Stimulated activated CD8-positive, alpha-beta memory T cell treated with anti-CD3 and anti-CD28 coated beads, Interleukin-4, amount 100 ng/mL, for 4 hours (primary cell): ENCODE measurements at regions not wholly inside any gene's neighbourhood (a gene's known extent, or its start where the extent isn't known, plus 50 kb on each side); places are given as distances from the start of the nearest gene placed in this dataset.

Source experiments
- DNase-seq, 2 donors: peaks; one replicate each; pipeline ENCODE4 v3.0.0-alpha.2; 2020; ENCODE audit warnings: low read depth in 2 of 2, low spot score in 1 of 2

DNA sequence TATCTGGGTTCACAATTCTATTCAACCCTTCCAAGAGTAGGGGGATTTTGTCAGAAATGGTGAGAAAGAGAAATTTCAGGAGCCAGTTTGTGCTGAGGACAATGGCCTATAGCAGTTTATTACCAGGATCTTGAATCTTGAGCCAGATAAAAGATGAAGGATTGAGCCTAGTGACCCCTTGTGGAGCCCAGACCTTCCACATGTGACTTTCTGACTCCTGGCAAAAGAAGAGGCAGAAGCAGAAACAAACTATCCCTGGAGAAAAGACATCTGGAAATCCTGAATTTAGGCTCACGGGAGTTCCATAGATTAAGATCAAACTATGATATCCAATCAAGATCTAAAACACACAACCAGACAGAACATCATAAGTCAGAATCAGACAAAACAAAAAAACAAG, 60.9 kb upstream of the CHRM2 start:
- DNase-seq, result no peak

DNA sequence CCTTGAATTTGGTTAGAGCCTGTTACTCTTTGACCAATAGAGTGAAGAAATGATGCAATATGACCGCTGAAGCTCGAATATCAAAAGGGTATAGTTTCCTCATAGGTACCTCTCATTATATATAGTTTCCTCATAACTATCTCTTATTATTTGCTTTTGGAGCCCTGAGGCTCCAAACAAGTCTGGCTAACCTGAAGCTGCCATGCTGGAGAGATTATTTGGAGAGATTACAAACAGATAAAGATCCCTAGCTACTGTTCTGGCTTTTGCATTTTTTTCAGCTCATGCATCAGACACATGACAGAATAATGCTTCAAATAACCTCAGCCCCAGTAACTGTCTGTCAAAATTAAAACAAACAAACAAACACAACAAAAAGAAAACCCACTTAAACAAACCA, 65.4 kb upstream of the CHRM2 start:
- DNase-seq, result no peak

DNA sequence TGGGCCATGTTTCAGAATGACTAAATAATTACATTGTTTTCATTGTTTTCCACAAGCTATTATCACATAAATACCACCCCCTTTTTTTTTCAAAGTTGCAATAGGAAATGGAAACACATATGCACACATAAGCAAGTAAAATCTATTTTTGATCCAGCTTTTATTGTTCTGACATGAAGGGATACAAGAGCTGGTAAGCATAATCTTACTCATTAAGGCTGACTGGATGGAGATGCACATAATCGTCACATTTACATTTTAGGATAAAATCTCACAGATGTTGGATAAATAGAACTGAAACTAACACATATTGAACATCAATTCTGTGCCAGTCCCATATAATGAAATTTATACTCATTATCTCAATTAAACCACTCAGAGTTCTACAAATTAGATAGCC, 84.5 kb upstream of the CHRM2 start:
- no peak for DNase-seq

DNA sequence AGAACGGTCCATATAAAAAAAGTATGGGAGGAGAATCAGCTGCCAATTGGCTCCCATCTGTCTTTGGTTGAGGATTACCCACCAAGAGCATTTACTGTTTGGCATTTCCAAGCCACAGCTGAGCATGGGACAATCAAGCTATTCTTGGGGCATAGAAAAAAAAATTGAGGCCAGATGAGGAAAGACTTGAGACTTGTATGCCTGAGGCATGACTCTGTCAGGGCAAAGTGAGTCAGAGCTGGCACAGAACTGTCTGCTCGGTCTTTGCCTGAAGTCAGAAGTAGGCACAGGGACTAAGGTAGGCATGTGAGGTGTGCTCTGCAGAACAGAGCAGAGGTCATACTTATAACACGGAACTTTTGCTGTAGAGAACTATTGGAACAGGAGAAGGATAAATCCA, 126.5 kb upstream of the CHRM2 start:
- no peak for DNase-seq

DNA sequence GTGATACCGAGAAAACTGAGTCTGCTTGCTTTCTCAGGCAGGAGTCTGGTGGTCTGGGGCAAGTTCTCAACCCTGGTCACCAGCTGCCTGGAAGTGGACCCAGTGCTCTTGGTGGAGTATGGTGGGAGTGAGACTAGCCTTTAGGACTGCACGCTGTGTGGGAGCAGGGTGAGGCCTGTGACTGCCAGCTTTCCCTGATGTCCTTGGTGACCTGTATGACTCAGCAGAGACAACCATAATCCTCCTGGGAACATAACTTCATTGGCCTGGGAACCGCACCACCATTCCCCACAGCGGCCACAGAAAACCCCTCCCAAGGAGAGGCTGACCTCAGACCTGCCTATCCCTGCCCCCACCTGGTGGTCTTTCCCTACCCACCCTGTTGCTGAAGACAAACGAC, 139.5 kb upstream of the CHRM2 start:
- no peak for DNase-seq

DNA sequence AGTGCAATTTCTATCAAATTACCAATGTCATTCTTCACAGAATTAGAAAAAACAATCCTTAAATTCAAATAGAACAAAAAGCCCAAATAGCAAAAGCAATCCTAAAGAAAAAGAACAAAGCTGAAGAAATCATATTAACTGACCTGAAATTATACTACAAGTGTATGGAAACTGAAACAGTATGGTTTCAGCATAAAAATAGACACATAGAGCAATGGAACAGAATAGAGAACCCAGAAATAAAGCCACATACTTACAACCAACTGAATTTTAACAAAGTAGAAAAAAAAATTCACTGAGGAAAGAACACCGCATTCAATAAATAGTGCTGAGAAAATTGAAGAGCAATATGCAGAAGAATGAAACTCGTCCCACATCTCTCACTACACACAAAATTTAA, 142.0 kb upstream of the CHRM2 start:
- no peak for DNase-seq

DNA sequence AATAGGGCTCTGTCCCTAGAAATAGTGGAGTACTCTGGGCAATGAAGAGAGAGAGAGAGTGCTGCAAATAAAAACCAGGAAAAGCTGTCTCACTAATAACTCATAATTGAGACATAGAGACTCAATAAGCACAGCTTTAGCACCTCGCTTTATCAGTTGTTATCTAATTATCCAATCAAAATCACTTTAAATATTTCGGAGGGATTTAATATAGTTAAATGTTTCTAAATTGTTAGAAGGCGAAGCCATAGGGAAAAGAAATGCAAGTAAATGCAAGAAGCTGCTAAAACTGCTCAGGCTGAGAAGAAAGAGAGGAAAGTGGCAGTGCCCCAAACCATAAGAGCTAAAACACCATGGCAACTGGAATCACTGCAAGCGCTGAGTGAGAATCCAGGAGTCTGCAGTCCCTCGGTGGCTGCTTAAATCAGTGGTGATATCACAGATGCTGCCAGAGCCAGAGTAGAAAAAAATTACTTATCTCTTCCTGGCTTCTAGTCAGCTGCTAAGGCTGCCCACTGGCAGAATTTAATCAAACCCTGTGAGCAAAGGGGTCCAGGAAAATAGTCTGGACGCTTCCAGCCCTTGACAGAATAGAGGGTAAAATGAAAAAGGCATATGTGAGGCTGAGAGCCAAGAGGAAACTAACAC, 150.4 kb upstream of the CHRM2 start:
- no peak for DNase-seq

DNA sequence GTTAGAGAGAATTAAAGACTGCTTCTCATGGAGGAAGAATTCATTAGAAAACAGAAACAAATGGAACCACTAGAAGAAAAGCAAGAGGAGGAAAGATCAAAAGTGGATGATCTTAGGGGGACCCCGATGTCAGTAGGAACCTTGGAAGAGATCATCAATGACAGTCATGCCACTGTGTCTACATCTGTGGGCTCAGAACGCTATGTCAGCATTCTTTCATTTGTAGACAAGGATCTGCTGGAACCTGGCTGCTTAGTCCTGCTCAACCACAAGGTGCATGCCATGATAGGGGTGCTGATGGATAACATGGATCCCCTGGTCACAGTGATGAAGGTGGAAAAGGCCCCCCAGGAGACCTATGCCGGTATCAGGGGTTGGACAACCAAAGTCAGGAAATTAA, 154.4 kb upstream of the CHRM2 start:
- DNase-seq, result no peak

DNA sequence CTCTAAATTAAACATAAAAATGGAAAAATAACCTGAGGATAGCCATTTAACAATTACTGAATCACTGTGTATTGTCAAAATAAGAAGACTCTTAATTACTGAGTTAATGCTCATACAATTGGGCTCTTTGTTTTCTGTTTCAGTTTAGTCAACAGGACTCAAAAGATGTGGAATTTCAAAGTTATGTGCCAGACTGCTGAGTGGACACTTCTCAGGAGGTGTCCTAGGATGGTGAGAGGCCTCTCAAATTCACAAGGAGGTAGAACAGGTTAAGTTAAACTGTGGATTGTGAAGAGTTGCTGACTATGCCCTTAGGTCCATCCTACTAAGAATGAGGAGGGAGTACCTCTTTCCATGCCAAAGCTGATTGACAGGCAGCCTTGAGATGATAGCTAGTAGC, 157.7 kb upstream of the CHRM2 start:
- DNase-seq, result no peak

DNA sequence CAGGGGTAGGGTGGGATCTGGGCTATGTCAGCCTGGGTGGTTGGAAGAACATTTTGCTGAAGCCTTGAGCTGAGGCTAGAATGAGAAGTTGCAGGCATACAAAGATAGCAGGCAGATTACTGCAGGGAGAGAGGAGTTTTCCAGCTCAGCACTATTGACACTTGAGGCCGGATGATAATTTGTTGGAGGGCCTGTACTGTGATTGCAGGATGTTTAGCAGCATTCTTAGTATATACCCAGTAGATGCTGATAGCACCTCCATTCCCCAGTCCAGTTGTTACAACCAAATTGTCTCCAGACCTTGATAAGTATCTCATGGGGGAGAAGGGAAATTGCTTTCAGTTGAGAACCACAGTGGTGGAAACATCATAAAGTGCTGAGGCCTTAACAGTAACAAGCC, 158.6 kb upstream of the CHRM2 start:
- DNase-seq, result no peak

DNA sequence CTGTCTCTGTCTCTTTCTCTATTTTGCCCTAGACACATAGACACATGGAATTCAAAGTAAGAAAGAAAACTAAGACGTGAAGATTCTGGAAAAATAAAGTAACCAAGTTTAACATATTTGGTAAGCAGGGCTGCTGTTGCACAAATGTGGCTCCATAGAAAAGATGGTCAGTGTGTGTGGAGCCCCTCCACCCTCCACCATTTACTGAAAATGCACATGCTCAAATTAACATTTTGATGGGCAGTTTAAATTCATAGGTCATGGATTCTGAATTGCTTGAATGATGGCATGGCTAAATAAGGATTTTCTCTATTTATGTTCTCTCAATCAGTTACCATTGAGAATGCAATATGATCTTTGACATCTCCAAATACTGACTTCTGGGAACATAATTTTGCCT, 165.5 kb upstream of the CHRM2 start:
- DNase-seq, result no peak

DNA sequence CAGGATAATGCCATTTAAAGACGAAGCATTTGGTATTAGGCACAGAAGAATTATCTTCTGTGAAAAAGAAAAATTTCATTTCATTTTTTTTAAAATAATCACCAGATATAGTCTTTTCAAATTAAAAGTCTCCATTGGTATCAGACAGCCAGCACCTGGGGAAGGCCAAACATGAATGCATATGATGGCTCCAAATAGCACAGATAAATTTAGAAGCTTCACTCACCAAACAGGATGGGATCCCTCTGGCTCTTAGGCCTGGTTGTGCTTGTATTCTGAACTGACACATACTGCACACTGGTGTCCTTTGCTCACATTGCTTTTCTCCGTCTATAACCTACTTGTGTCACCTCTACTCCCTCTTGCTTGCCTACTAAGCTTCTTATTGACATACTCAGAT, 169.5 kb upstream of the CHRM2 start:
- no peak for DNase-seq

DNA sequence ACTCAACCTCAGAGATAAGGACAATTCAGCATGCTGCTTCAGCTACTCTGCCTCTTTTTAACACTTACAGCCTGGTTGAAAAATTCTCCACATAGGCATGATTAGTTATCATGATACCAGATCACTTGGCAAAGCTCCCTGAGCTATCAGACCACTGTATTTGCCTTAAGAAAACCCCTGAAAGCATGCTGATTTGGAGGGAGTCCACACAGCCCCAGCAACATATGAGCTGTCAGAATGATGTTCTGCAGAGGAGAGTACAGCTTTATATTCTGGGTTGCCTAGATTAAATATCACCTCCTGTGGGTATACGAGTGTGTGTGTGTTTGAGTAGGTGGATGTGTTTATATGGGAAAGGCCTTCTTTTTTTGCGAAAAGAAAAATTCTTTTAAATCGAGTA, 170.2 kb upstream of the CHRM2 start:
- DNase-seq, result no peak

DNA sequence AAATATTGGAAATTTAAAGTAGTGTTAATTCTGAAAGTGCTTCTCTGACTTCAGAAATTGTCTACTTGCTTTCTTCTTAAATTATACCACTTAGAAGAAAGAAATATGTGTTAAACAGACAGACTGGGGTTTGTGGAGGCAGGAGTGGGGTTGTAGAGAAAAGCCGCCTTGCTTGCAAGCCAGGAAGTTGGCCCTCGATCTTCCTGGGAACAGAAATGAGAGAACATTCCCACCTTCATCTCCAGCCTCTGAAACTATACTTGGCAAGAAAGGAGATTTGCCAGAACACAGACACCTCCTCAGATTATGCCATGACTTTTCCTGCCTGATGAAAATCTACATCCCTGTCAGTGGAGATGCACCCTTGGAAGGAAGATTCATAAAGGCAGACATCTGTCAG, 171.2 kb upstream of the CHRM2 start:
- DNase-seq, result no peak

DNA sequence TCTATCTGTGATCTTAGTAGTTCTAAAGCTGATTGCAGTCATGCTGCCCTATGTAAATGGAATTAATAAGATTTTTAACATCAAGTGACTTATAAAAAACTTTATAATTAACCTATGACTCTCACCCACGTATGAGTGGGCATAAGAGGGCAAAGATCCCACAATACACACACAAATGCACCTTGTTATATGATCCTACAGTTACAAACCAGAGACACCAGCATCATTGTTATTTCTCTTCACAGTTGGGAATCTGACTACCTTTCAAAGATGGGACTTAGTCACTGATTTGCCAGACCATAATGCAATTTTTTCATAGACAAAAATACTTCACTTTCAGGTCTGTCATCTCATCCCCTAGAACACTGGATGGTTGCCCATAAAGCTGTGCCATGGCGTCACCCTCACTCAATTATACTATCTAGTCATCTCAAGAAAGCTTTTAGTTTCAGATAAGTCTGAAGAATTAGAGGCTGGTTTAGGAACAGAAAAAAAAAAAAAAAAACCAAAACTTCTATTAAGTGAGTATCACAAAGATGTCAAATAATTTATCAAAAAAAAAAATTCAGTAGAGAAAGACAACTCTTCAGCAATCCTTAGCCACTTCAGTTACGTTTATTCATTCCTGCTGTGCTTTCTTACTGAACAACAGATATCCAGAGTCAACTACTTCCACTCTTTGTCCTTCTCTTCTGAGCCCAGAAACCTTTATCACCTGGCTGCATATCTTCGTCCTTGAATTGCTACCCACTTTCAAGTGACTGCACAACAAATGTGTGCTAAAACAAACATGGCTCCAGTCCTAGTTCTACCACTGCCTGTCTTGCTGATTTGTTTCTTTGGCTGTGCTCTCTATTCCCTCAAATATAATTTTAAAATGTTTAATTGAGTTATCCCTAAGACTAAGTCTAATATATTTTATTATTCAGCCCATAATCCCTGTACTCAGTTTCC, 175.0 kb upstream of the CHRM2 start:
- no peak for DNase-seq

DNA sequence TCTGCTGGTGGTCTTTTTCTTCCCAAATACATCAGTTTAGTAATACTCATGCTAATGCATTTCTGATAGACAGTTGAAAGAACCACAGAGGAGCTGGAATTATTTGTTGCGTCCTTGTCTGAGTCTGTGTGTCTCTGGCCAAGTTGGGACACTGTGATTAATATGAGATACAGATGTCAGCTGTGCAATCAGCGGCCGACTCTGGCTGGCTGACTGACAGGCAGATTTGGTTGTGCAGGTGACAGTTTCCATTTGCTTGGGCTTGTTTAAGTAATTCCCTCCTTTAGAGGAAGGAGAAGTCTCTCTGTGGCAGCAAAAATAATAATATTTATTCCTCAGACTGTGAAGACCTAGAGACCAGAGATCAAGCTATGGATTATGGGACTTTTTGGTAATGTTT, 176.2 kb upstream of the CHRM2 start:
- no peak for DNase-seq

DNA sequence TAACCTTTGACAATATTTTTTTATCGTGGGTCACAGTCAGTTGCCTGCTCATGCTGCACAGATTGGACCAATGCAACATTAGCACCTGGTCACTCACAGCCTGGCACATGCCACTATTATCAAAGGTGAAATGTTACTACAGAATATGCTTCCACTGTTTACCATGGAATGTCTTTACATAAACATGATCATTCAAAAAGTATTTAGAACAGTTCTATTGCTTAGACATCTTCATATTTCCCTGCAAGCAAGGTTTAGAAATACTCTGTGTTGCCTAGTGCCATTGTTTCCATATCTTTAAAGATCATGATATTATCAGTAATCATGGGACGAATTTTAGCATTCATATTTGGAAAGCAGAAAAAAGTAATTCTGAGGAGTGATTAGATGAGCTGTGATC, 179.9 kb upstream of the CHRM2 start:
- DNase-seq, result no peak

DNA sequence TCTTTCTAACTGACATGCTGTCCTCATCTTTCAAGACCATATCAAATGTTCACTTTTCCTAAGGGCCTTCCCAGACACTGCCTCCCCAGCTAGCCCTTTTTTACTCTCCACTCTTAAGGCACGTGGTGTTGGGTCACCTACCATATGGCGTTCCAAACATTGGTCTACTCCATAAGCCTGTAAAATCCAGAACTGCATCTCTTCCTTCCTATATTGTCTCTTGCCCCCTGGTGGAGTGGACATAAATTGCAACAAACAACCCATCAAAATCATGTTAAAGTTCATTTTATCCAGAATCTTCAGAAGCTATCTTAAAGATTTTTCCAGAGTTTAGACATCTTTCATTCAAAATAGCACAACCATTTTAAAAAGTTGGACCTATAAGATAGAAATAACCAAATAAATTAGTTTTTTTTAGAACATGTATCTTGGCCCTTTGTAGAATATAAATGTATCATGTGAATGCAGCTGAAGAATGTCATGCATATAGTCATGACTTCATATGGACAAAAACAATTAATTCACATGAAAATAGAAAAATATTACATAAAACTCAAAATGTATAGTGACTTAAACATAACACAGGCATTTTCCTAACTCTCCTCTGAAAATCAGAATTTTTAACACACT, 180.6 kb upstream of the CHRM2 start:
- DNase-seq, result no peak

DNA sequence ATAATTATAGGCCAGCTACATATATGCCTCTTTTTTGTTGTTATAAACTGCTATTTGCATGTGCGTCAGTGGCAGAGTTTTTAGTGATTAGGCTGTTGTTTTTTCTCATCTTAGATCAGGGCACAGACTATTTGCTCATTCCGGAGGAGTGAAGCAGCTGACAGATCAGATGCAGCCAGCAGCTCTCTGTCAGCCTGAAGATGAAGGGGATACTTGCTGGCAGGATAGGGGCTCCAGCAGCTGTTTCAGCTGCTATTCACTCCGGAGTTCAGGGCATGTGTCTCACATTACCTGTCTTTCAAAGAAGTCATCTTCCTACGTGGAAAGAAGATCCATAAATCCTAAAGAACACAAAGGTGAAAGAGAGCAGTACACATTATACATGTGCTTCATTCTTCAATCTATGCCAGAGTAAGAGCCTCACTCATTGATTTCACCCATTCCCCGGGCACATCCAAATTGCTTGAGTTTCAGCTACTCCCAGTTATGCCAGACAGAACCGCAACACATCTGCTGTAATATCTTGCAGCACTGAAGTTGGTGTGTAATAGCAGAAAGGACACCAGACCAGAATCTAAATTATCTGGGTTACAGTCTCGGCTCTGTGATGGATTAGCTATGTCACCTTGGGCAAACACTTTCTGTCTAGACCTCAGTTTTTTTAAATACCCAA, 182.8 kb upstream of the CHRM2 start:
- DNase-seq, result no peak

DNA sequence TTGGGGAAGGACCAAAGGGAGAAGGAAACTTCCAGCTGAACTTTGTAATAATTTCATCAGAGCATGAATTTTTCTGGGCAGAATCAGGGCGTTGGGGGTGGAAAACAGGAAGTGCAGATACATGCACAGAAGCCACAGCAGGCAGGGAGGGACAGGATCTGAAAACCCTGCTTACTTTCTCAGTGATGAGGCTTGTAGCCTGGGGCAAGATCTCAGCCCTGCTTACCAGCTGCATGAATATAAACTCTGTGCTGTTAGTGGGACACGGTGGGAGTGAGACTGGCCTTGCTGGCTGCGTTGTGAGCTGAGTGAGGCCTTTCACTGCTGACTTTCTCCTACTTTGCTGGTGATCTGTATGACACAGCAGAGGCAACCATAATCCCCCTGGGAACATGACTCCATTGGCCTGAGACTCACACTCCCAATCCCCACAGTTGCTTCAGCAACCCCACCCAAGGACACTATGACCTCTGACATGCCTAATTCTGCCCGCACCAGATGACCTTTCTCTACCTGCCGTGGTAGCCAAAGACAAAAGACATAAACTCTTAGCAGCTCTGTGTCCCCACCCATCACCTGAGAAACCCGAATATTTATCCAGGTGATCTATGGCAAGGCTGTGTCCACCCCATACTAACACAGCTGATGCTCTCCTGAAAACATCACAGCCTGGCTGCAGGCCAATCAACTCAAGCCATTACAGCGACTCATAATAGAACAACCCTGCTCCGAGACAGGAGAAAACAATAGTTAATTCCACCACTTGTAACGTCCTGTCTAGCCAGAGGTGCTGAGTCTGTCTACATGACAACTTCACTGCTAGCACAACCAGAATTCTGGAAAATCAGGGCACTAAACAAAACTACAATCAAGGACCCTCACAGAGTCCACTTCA, 190.7 kb upstream of the CHRM2 start:
- DNase-seq, result no peak

DNA sequence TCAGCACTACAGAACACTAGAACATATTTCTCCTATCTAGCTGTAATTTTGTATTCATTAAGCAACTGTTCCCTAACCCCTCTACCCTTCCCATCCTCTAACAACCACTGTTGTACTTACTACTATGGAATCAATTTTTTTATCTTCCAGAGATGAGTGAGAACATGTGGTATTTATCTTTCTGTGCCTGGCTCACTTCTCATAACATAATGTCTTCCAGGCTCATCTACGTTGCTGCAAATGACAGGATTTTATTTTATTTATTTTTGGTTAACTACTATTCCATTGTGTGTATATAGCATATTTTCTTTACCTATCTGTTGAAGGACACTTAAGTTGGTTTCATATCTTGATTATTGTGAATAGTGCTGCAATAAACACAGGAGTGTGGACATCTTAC, 200.9 kb upstream of the CHRM2 start:
- no peak for DNase-seq
